GM21825 (cell line): ENCODE measurements at regions not wholly inside any gene's neighbourhood (a gene's known extent, or its start where the extent isn't known, plus 50 kb on each side); places are given as distances from the start of the nearest gene placed in this dataset.

Experiments used
- ATAC-seq: cut with Tn5 transposase; IDR thresholded peaks from one replicate; pipeline ENCODE4 v1.9.1; 2021; ENCODE audit warnings: mild to moderate bottlenecking, moderate library complexity; ENCODE audit not compliant: unreplicated experiment

- no peak for ATAC-seq
These were observed 118.1 kb upstream of the MAFB start for GRCh38 chr20:40806929-40807820.

GRCh38 chr20:40807821-40808170 is 118.8 kb upstream of the MAFB start:
- ATAC-seq: no peak

DNA sequence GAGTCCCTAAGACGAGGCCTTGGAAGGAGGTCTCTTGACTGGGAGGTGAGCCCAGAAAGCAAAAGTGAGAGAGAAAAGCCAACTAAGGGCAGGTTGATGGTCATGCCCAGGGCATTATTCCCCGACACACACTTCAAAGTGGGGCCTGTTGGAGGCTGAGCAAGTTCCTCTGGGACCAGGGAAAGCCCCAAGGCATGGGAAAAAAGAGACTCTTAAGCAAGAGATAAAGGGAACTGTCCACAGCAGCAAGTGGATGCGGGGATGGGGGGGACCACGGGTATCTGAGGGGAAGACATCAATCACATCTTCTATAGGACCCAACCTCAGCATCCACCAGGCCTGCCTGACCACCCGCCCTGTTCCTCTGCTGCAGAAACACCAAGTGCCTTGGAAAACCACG is 119.9 kb upstream of the MAFB start:
- ATAC-seq: no peak

DNA sequence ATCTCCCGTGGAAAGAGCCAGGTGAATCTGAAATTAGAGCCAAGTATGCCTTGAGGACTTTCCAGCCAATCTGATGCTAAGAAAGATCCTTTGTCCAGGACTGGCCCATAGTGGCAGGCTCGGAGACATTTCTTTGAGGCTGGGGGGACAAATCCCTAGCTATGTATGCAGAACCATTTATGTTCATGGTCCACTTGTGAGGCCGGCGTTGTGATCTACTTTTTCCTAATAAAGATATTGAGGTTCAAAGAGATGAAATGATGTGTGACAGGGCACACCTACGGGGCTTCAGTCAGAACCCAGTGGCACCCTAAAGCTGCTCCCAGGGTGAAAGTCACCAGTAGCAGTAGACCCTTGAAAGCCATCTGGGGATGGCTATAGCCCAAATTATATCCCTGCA is 120.3 kb upstream of the MAFB start:
- ATAC-seq: no peak

GRCh38 chr20:40810332-40811000 is 121.4 kb upstream of the MAFB start:
- no peak for ATAC-seq

- ATAC-seq: no peak
These were observed 122.0 kb upstream of the MAFB start for GRCh38 chr20:40811004-40811403.

DNA sequence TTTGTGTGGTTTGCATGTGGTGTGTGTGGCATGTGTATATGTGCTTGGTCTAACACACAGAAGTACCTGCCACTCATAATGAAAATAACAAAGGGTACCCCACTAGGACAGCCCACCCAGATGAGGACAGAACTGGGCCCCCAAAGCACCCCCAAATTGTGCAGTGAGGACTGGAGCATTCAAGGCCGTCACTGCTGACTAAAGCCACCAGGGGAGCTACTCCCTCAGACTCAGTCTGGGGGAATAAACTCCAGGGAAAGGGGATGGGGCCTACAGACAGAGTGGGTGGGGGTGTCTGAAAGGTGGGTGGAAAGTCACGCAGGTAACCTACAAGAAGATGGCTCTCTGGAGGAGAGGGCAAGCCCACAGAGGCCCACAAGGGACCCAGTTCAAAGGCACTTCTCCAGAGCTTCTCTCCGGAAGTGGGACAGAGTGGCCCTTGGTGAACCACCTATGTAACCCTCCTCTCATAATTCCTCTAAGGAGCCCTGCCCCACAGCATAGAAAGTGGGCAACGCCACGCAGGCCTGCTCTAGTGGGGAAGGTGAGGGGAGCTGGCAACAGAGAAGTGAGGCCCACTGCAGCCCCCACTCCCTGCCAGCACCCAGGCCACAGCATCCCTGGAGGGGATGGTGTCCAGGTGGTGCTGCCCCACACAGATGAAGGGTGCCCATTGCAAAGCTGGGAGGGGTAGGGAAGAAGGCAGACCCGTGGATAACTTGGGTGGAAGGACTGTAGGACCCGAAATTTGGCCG is 122.8 kb upstream of the MAFB start:
- ATAC-seq: no peak

DNA sequence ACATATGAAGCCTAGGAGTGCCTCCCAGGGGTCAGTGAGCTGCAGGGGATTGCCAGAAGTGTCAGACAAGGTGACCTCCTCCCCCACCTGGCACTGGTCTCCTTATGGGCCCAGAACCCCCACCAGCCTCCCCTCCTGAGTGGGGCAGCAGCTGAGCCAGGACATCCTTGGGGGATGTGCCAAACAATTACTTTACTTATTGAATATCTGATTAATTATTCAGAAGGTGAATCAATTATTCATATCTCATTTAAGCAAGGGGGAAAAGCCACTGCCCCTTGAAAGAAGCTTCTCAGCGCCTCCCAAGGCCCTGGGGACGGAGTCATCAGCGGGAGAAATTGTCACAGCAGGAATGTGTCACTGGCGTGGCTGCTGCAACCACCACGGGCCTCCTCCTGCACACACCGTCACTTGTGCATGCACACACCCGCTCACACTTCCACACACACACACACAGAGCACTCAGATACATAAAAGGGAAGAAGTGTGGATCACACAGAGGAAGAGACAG is 123.4 kb upstream of the MAFB start:
- no peak for ATAC-seq

DNA sequence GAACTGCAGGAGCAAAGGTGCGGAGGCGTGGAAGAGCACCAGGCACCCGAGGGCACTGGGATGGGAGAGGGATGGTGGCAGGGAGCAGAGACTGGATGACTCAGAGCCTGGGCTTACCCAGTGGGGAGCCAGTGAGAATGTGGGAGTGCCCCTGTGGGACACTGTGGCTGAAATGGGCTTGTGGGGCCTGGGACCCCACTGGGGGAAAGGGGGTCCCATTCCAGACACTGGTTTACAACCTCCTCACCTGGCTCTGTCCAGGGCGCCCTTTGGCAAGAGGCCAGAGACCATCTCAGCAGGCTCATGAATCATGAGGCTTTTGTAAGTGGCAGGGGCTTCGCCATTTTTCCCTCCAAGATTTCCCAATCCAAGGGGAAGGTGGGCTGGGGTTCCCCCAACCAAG is 124.0 kb upstream of the MAFB start:
- no peak for ATAC-seq

DNA sequence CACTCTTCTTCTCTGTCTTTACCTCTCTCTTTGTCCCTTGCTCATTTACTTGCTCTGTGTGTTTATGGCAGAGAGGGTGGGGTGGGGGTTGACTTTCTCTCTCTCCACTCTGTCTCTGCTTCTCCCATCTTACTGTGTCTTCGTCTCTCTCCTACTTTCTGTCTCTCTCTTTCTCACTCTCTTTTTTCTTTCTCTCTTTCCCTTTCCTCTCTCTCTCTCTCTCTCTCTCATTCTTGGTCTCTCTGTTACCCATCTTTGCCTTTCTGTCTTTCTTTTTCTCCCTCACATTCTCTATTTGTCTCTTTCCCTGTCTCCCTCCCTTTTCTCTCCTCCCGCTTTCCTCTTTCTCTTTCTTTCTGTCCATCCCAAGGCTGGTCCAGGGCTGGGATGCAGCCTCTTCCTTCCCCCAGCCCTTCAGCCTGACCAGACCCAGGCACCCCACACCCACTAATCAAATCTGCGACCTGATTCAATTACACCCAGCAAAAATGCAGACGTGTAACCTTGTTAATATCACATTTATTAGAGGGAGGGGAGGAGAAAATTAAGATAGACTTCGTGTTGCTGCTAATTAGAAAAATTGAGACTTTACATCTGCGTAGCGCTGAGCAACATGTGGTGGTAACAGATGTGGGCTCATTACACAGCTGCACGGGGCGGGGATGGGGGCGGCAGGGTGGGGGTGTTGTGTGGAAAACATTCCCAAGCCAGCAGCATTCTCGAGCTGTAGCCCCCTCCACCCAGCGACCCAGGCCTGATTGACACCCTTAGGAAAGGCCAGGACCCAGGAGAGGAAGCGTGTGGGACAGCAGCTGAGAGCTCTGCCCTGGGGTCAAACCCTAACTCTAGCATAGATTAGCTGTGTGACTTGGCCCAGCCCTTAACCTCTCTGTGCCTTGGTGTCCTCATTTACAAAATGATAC is 124.9 kb upstream of the MAFB start:
- ATAC-seq: no peak

- no peak for ATAC-seq
These were observed 125.6 kb upstream of the MAFB start for GRCh38 chr20:40814631-40814960.

DNA sequence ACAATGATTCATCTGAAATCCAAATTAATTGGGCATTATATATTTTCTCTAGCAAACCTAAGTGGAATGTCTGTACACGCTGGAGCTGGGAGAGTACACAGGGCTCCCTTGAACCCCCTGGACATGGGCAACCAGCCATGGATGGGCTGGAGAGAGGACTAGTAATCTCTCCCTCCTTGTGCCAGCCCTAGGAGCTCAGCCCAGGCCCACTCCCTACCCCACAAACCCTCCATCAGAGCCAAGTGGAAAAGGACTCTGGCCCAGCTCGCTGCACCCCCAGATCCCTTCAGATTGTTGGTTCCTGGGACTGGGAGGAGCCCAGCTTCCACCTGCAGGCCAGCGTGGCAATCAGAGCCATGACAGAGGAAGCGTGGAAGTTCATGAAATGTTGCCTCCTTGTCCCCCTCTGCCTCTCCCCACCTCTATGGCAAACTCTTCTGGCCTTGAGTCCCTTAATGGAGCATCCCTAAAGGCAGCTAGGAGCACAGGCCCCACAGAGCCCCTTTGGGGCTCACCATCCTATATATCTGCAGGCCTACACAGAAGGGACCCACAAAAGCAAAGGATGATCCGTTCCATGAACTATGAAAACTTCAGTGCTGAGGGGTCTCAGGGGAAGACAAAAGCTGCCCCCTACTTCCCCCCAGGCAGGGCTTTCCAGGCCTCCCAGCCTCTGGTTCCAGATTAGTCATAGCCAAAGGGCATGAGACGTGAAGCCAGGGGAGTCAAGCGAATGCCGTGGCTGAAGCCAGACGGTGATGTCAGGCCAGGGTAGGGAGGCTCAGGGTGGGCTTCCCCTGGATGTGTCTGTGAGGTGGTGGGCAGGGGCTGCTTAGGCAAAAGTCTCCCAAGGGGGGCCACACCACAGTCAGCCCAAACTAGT is 126.4 kb upstream of the MAFB start:
- no peak for ATAC-seq

DNA sequence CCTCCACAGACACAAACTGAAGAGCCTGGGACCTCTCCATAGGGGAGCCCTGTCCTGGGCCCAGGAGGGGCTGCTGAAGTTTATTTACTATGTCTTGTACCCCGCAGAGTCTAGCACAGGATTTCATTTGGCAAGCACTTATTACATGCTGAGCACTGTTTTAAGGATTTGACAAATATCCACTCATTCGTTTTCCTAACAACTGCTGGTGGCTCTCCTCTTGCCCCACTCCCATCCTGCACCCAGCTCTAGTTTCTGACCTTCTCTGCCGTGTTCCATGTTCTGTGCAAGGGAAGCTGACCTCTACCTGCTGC is 127.0 kb upstream of the MAFB start:
- ATAC-seq: no peak

- no peak for ATAC-seq
These were observed 132.4 kb upstream of the MAFB start for GRCh38 chr20:40821429-40821828.

GRCh38 chr20:40826699-40827098 is 137.7 kb upstream of the MAFB start:
- ATAC-seq: no peak

GRCh38 chr20:40835321-40835720 is 146.3 kb upstream of the MAFB start:
- ATAC-seq: no peak

DNA sequence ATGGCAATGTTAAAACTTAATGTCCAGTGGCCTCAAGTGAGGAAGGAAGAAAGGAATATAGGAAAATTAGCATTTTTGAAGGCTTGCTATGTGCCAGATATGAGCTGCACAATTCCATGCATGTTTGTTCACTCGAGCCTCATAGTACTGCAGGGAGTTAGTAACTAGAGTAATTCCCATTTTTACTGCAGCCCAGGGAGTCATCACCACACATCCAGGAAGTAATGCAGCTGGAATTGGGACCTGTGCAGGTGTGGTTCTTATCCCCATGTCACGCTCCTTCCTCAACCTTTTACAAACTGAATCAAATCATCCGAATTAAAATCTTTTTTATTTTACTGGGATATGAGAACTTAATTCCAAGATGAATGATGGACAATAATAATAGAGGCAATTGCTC is 149.5 kb upstream of the MAFB start:
- no peak for ATAC-seq

GRCh38 chr20:40843251-40843650 is 154.2 kb upstream of the MAFB start:
- no peak for ATAC-seq

GRCh38 chr20:40844332-40844731 is 155.3 kb upstream of the MAFB start:
- ATAC-seq: no peak

- ATAC-seq: no peak
These were observed 159.1 kb upstream of the MAFB start for GRCh38 chr20:40848096-40848495.
